Femur (tissue), 1 donor: ENCODE measurements at regions not wholly inside any gene's neighbourhood (a gene's known extent, or its start where the extent isn't known, plus 50 kb on each side); places are given as distances from the start of the nearest gene placed in this dataset.

Experiments used
- DNase-seq: peaks from one replicate; pipeline ENCODE4 v3.0.0-alpha.2; 2017

GRCh38 chr7:94813917-94814316 lies 93.5 kb upstream of the PPP1R9A start:
- DNase-seq: no peak

DNA sequence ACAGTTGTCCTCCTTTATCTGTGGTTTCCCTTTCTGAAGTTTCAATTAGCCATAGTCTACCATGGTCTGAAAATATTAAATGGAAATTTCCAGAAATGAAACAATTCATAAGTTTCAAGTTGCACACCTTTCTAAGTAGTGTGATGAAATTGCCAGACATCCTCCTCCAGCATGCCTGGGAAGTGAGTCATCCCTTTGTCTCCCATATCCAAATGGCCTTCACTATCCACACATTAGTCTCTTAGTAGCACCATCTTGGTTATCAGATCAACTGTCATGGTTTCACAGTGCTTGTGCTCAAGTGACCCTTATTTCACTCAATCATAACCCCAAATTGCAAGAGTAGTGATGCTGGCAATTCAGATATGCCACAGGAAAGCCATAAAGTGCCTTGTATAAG lies 83.4 kb upstream of the PPP1R9A start:
- no peak for DNase-seq

GRCh38 chr7:94829987-94830386 lies 77.4 kb upstream of the PPP1R9A start:
- DNase-seq: no peak

GRCh38 chr7:94832051-94832450 lies 75.3 kb upstream of the PPP1R9A start:
- DNase-seq: no peak

DNA sequence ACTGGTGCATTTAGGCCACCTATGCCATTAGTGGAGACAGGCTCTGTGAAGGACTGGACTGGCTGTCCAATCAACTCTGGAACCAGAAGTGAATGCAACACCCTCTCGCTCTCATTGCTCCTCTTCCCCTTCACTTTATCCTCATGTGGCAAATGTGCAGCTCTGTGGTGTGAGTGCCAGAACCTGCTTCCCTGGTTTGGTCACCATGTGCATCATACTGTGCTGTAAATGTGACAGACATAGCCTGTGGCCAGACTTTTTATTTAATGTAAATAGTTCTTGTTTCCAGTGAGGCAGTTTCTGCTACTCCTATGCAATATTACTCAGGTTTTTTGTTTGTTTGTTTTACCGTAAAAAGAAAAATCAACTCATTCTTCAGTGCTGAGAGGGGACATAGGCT lies 73.0 kb upstream of the PPP1R9A start:
- DNase-seq: no peak

- DNase-seq: no peak
These were observed 68.7 kb upstream of the PPP1R9A start for GRCh38 chr7:94838717-94839116.

GRCh38 chr7:94843553-94843952 lies 63.8 kb upstream of the PPP1R9A start:
- DNase-seq: no peak

DNA sequence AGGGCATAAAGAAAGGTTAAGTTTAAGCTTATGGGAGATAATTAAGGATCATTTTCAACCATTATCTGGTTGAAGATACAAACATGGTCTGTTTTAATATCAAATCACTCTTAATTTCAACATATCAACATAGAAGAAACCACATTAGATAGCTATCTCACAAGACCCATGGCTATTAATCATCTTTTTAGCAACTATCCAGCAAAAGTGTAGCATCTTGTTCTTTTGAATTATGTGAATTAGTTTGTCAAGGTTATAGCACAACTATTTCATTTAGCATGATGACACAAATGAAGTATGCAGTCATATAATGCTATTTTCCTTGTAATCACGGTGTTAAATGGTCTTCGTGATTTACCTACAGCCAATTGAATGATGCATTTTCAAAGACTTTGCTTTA lies 58.9 kb upstream of the PPP1R9A start:
- no peak for DNase-seq

GRCh38 chr7:94848992-94849576 lies 58.3 kb upstream of the PPP1R9A start:
- DNase-seq: no peak

- DNase-seq: no peak
These were observed 57.7 kb upstream of the PPP1R9A start for GRCh38 chr7:94849636-94850208.

DNA sequence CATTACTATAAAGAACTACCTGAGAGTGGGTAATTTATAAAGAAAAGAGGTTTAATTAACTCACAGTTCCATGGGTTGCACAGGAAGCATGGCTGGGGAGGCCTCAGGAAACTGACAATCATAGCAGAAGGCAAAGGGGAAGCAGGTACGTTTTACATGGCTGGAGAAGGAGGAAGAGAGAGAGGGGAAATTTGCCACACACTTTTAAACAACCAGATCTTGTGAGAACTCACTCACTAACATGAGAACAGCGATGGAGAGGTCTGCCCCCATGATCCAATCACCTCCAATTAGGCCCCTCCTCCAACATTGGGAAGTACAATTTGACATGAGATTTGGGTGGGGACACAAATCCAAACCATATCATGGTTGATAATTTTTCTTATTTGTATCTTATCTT lies 51.8 kb upstream of the PPP1R9A start:
- DNase-seq: no peak

GRCh38 chr7:94856643-94857042 lies 50.8 kb upstream of the PPP1R9A start:
- DNase-seq: no peak
